Neutrophil (primary cell): ENCODE measurements at regions not wholly inside any gene's neighbourhood (a gene's known extent, or its start where the extent isn't known, plus 50 kb on each side); places are given as distances from the start of the nearest gene placed in this dataset.
"Not testable (repeated sequence)": the region's sequence is repeated elsewhere in the genome, so short reads cannot be mapped to it uniquely, and the experiment has no call there.

Source experiments
- H3K27ac ChIP-seq: fragments of 200-600 bp; sonication (generic); 2 replicates; pipeline ENCODE4 v1.5.1; 2016; ENCODE audit warnings: mild to moderate bottlenecking, moderate library complexity
- H3K27me3 ChIP-seq: fragments of 200-600 bp; sonication (generic); 2 replicates; pipeline ENCODE4 v1.6.0; 2016; ENCODE audit warnings: mild to moderate bottlenecking
- H3K36me3 ChIP-seq: fragments of 200-600 bp; sonication (generic); 2 replicates; pipeline ENCODE4 v1.5.1; 2017
- H3K4me1 ChIP-seq, 2 experiments: fragments of 200-600 bp in 1 of 2; sonication (generic) in 1 of 2; 1 replicate in 1 of 2; 2 replicates in 1 of 2; pipeline versions ENCODE4 v1.5.1 to v1.6.1; 2013 to 2016; ENCODE audit warnings: low read depth in 1 of 2, low read length in 1 of 2, mild to moderate bottlenecking in 1 of 2, moderate library complexity in 1 of 2; ENCODE audit not compliant: control insufficient read depth in 1 of 2, insufficient read depth in 1 of 2
- H3K4me3 ChIP-seq, 2 experiments: fragments of 200-600 bp in 1 of 2; sonication (generic) in 1 of 2; 1 replicate in 1 of 2; 2 replicates in 1 of 2; pipeline ENCODE4 v1.5.1; 2013 to 2016; ENCODE audit warnings: low read depth in 1 of 2, low read length in 1 of 2, mild to moderate bottlenecking in 1 of 2, moderate library complexity in 1 of 2
- H3K9me3 ChIP-seq: fragments of 200-600 bp; sonication (generic); 2 replicates; pipeline ENCODE4 v1.5.1; 2016
- TF ChIP-seq, protein P1 (sequence below): fragments of 200-600 bp; sonication (generic); IDR thresholded peaks from 2 replicates; pipeline ENCODE4 v1.5.1; 2016; ENCODE audit warnings: antibody characterized with exemption

DNA sequence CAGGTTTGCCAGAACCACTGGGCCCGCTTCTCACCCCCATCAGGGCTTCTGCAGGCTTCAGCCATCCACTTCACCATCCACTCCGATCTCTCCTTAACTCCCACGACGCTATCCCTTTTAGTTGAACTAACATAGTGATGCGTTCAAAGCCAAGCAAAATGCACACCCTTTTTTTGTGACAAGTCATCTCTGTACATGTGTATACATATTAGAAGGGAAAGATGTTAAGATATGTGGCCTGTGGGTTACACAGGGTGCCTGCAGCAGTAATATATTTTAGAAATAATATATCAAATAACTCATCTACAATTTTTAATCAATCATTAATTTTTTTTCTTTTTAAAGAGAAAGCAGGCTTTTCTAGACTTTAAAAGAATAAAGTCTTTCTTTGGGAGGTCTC is 114.6 kb downstream of the NBPF12 start:
- TF ChIP-seq, protein P1, sequence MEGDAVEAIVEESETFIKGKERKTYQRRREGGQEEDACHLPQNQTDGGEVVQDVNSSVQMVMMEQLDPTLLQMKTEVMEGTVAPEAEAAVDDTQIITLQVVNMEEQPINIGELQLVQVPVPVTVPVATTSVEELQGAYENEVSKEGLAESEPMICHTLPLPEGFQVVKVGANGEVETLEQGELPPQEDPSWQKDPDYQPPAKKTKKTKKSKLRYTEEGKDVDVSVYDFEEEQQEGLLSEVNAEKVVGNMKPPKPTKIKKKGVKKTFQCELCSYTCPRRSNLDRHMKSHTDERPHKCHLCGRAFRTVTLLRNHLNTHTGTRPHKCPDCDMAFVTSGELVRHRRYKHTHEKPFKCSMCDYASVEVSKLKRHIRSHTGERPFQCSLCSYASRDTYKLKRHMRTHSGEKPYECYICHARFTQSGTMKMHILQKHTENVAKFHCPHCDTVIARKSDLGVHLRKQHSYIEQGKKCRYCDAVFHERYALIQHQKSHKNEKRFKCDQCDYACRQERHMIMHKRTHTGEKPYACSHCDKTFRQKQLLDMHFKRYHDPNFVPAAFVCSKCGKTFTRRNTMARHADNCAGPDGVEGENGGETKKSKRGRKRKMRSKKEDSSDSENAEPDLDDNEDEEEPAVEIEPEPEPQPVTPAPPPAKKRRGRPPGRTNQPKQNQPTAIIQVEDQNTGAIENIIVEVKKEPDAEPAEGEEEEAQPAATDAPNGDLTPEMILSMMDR: no peak
- Histone ChIP-seq H3K4me1 (no peaks in the 10 kb centered on the region), H3K9me3 (no peaks in the 10 kb centered on the region), H3K27ac (no peak overlapping the region), H3K4me3 (no peak overlapping the region), H3K27me3 (no peaks in the 10 kb centered on the region), H3K36me3 (no peaks in the 10 kb centered on the region)

DNA sequence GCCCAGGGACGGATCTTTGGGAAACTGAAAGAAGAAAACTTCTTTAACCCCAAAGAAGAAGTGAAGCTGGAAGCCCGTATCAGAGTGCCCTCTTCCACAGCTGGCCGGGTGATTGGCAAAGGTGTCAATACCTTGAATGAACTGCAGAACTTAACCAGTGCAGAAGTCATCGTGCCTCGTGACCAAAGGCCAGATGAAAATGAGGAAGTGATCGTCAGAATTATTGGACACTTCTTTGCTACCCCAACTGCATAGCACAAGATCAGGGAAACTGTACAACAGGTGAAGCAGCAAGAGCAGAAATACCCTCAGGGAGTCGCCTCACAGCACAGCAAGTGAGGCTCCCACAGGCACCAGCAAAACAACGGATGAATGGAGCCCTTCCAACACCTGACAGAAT is 114.0 kb downstream of the NBPF12 start:
- Histone ChIP-seq H3K27ac (no peak overlapping the region), H3K36me3 (no peaks in the 10 kb centered on the region), H3K4me1 (no peaks in the 10 kb centered on the region), H3K4me3 (no peak overlapping the region), H3K9me3 (no peaks in the 10 kb centered on the region), H3K27me3 (no peaks in the 10 kb centered on the region)
- TF ChIP-seq, protein P1: no peak

DNA sequence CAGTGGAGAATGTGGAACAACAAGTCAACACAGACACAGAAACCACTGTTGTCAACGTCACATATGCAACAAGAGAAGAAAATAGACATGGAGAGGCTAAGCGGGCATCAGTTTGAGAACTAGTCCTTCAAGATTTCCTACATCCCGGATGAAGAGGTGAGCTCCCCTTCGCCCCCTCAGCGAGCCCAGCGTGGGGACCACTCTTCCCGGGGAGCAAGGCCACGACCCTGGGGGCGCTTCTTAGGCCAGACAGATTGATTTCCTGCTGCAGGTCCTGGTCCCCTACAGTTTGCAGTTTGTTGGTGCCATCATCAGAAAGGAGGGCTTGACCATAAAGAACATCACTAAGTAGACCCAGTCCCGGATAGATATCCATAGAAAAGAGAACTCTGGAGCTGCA is 113.0 kb downstream of the NBPF12 start:
- Histone ChIP-seq H3K27me3 (no peaks in the 10 kb centered on the region), H3K36me3 (no peaks in the 10 kb centered on the region), H3K4me1 (no peaks in the 10 kb centered on the region), H3K4me3 (no peak overlapping the region), H3K27ac (no peak overlapping the region), H3K9me3 (no peaks in the 10 kb centered on the region)
- TF ChIP-seq, protein P1: no peak

DNA sequence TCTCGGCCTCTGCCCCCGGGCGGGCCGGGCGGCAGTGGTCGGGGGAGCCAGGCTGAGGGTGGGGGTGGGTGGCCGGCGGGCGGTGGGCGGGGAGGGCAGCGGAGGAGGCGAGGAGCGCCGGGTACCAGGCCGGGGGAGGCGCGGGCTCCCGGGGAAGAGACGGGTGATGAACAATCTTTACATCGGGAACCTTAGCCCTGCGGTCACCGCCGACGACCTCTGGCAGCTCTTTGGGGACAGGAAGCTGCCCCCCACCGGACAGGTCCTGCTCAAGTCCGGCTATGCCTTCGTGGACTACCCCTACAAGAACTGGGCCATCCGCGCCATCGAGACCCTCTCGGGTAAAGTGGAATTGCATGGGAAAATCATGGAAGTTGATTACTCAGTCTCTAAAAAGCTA is 112.5 kb downstream of the NBPF12 start:
- Histone ChIP-seq H3K4me3 (no peak overlapping the region), H3K4me1 (no peaks in the 10 kb centered on the region), H3K27me3 (no peaks in the 10 kb centered on the region), H3K27ac (no peak overlapping the region), H3K36me3 (no peaks in the 10 kb centered on the region), H3K9me3 (no peaks in the 10 kb centered on the region)
- TF ChIP-seq, protein P1: no peak

DNA sequence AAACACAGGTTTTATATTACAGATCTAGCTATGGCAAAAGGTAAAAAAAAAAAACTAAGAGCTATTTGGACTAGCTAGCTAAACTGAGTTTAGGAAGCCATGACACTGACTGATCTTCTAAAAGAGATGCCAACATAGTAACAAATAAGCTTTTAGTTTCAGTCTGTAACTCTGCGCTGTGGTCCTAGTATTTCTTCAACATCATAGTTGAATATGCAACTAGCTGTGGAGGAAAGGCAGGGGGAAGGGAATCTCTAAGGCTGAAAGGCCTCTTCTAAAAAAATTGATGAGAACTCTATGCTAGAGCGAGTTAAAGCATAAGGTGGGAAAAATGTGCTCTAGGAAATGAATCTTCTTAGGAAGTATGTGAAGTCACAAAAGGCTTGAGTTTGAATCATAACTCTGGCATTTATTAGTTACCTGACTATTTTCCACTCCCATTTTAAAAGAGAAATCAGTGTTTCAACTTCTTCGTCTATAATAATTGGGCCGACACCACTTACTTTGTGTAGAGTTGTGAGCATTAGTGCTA is 108.8 kb downstream of the NBPF12 start:
- not testable (repeated sequence) for H3K27me3 ChIP-seq, H3K4me1 ChIP-seq, H3K27ac ChIP-seq, H3K36me3 ChIP-seq, H3K9me3 ChIP-seq, H3K4me3 ChIP-seq

DNA sequence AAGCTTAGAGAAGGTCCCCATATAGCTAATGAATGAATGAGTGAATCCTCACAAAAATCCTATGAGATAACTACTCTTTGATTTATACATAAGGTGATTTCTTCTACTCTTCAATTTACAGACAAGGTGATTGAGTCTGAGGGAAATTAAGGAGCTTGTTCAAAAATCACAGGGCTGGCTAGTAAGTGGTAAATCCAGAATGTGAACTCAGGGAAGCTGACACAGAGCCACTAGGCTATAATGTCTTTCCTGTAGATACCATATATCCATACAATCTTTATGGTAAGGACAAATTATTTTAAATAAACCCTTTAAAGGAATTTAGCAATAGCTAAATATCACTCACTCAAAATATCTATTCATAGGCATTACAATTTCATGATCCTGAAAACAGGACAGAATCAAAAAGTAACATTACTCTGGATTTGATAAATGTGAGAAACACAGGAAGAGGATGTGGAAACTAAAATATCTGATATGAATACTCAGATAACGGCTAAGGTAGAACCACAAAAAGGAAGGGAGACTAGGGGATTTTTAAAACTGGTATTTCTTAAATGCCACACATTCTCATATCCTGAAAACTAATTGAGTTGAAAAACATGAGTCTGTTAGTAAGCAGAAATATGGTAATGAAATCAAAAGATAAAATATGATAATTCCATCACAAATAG is 108.2 kb downstream of the NBPF12 start:
- Histone ChIP-seq H3K27ac (no peak overlapping the region), H3K9me3 (no peaks in the 10 kb centered on the region), H3K4me3 (no peak overlapping the region), H3K27me3 (peaks cover under 1% of the 10 kb centered on the region), H3K4me1 (no peaks in the 10 kb centered on the region), H3K36me3 (no peaks in the 10 kb centered on the region)
- TF ChIP-seq, protein P1: no peak
